ENCODE measurements at regions not wholly inside any gene's neighbourhood (a gene's known extent, or its start where the extent isn't known, plus 50 kb on each side); places are given as distances from the start of the nearest gene placed in this dataset.

GRCh38 chr16:5498562-5498961 is 401.0 kb upstream of the EEF2KMT start:
- TF ChIP-seq CTCF (optimal IDR thresholded peaks at IDR 0.05 in 1 of 3, IDR thresholded peaks at IDR 0.05 in 1 of 3, conservative IDR thresholded peaks at IDR 0.05 in 1 of 3; ENCODE audit: extremely low read depth in 1 of 3, insufficient read depth in 2 of 3, low read length in 3 of 3), result no peak
- no peak for TF ChIP-seq EZH2 (IDR thresholded peaks at IDR 0.05; ENCODE audit: low read length)
- H3K79me2 ChIP-seq (ENCODE audit: control insufficient read depth, insufficient read depth, low read length), result no peaks in the 10 kb centered on the region
- FAIRE-seq (no peak), DNase-seq (ENCODE audit: low read depth, low spot score) (no peak)
- H3K9ac ChIP-seq (ENCODE audit: control insufficient read depth, extremely low read depth, insufficient read depth, low read length), result no peak overlapping the region
- H3K27me3 ChIP-seq (ENCODE audit: control insufficient read depth, extremely low read depth, insufficient read depth, low read length), result no peaks in the 10 kb centered on the region
- no peak overlapping the region for H3K4me2 ChIP-seq (ENCODE audit: control insufficient read depth, extremely low read depth, insufficient read depth, low read depth, low read length)
- H3K4me3 ChIP-seq (ENCODE audit: control insufficient read depth in 2 of 3, extremely low read depth in 1 of 3, insufficient read depth in 2 of 3, low read depth in 1 of 3, low read length in 3 of 3), result no peak overlapping the region
- H3K9me1 ChIP-seq (ENCODE audit: control insufficient read depth, extremely low read depth, insufficient read depth, low read length), result no peaks in the 10 kb centered on the region
- H4K20me1 ChIP-seq (ENCODE audit: control insufficient read depth, extremely low read depth, insufficient read depth, low read length), result no peaks in the 10 kb centered on the region
- H3K9me3 ChIP-seq (ENCODE audit: control insufficient read depth, low read depth, low read length), result peaks cover 10% of the 10 kb centered on the region
- H3K27ac ChIP-seq (ENCODE audit: control insufficient read depth, insufficient read depth, low read length), result no peak overlapping the region
- no peaks in the 10 kb centered on the region for H3K36me3 ChIP-seq (ENCODE audit: control insufficient read depth in 2 of 2, extremely low read depth in 1 of 2, insufficient read depth in 2 of 2, low read length in 2 of 2)
- H3K4me1 ChIP-seq (ENCODE audit: control insufficient read depth, extremely low read depth, insufficient read depth, low read length), result no peaks in the 10 kb centered on the region
- dilution Hi-C loops (cut with MboI; ENCODE audit: extremely low pct_ligation_motif_present, low sequenced_read_pairs), result no loop called here
- H2AFZ ChIP-seq (ENCODE audit: control insufficient read depth, low read length), result no peak overlapping the region

- TF ChIP-seq EZH2 (IDR thresholded peaks at IDR 0.05; ENCODE audit: low read length) (no peak), CTCF (optimal IDR thresholded peaks at IDR 0.05 in 1 of 3, IDR thresholded peaks at IDR 0.05 in 1 of 3, conservative IDR thresholded peaks at IDR 0.05 in 1 of 3; ENCODE audit: extremely low read depth in 1 of 3, insufficient read depth in 2 of 3, low read length in 3 of 3) (no peak)
- H3K4me1 ChIP-seq (ENCODE audit: control insufficient read depth, extremely low read depth, insufficient read depth, low read length), result no peaks in the 10 kb centered on the region
- peaks cover 7% of the 10 kb centered on the region for H3K9me3 ChIP-seq (ENCODE audit: control insufficient read depth, low read depth, low read length)
- no peak overlapping the region for H3K4me3 ChIP-seq (ENCODE audit: control insufficient read depth in 2 of 3, extremely low read depth in 1 of 3, insufficient read depth in 2 of 3, low read depth in 1 of 3, low read length in 3 of 3)
- no peaks in the 10 kb centered on the region for H3K9me1 ChIP-seq (ENCODE audit: control insufficient read depth, extremely low read depth, insufficient read depth, low read length)
- no peak overlapping the region for H2AFZ ChIP-seq (ENCODE audit: control insufficient read depth, low read length)
- H3K27ac ChIP-seq (ENCODE audit: control insufficient read depth, insufficient read depth, low read length), result no peak overlapping the region
- H3K27me3 ChIP-seq (ENCODE audit: control insufficient read depth, extremely low read depth, insufficient read depth, low read length), result no peaks in the 10 kb centered on the region
- no peaks in the 10 kb centered on the region for H3K79me2 ChIP-seq (ENCODE audit: control insufficient read depth, insufficient read depth, low read length)
- no peaks in the 10 kb centered on the region for H3K36me3 ChIP-seq (ENCODE audit: control insufficient read depth in 2 of 2, extremely low read depth in 1 of 2, insufficient read depth in 2 of 2, low read length in 2 of 2)
- no peak for FAIRE-seq
- no peaks in the 10 kb centered on the region for H4K20me1 ChIP-seq (ENCODE audit: control insufficient read depth, extremely low read depth, insufficient read depth, low read length)
- dilution Hi-C loops (cut with MboI; ENCODE audit: extremely low pct_ligation_motif_present, low sequenced_read_pairs), result no loop called here
- H3K4me2 ChIP-seq (ENCODE audit: control insufficient read depth, extremely low read depth, insufficient read depth, low read depth, low read length), result no peak overlapping the region
- H3K9ac ChIP-seq (ENCODE audit: control insufficient read depth, extremely low read depth, insufficient read depth, low read length), result no peak overlapping the region
- DNase-seq (ENCODE audit: low read depth, low spot score), result no peak
Observed at GRCh38 chr16:5496013-5496412, 398.4 kb upstream of the EEF2KMT start.

All from keratinocyte (primary cell).